Muscle of leg (tissue), 3 donors: ENCODE measurements at regions not wholly inside any gene's neighbourhood (a gene's known extent, or its start where the extent isn't known, plus 50 kb on each side); places are given as distances from the start of the nearest gene placed in this dataset.
A peak's percentile ranks its signal among the peaks of the same experiment; 100 is the strongest.

Experiments
- DNase-seq: peaks from one replicate; pipeline ENCODE4 v3.0.0; 2013
- H3K27ac ChIP-seq: one replicate; pipeline ENCODE4 v1.5.1; 2013; ENCODE audit warnings: mild to moderate bottlenecking, low read length, control low read depth
- H3K27me3 ChIP-seq: one replicate; pipeline ENCODE4 v1.6.1; 2013; ENCODE audit warnings: low read length; ENCODE audit not compliant: control insufficient read depth, insufficient read depth
- H3K36me3 ChIP-seq: one replicate; pipeline ENCODE4 v1.6.1; 2013; ENCODE audit warnings: low read length; ENCODE audit not compliant: control insufficient read depth, insufficient read depth
- H3K4me1 ChIP-seq: one replicate; pipeline ENCODE4 v1.6.1; 2013; ENCODE audit warnings: low read length; ENCODE audit not compliant: control insufficient read depth, insufficient read depth
- H3K4me3 ChIP-seq: one replicate; pipeline ENCODE4 v1.5.1; 2013; ENCODE audit warnings: low read length, control low read depth
- H3K9me3 ChIP-seq: replicated peaks from 2 replicates; pipeline ENCODE4 v1.6.1; 2013; ENCODE audit warnings: low read depth, low read length; ENCODE audit not compliant: control insufficient read depth
- WGBS: methylation state at CpG from one replicate; pipeline ENCODE4 v1.1.5; 2013; ENCODE audit warnings: missing lambda C conversion rate; ENCODE audit not compliant: insufficient coverage; 5-methylcytosine and 5-hydroxymethylcytosine counted together

GRCh38 chr4:138815811-138816210 lies 199.8 kb upstream of the NOCT start:
- WGBS, result 50% methylated on average over 1 of the region's 2 CpGs
- no peak for DNase-seq
- H3K4me1 ChIP-seq, result no peaks in the 10 kb centered on the region
- no peaks in the 10 kb centered on the region for H3K27me3 ChIP-seq
- no peaks in the 10 kb centered on the region for H3K9me3 ChIP-seq
- H3K4me3 ChIP-seq, result no peak overlapping the region
- no peak overlapping the region for H3K27ac ChIP-seq
- H3K36me3 ChIP-seq, result no peaks in the 10 kb centered on the region

GRCh38 chr4:138805736-138806135 lies 209.8 kb upstream of the NOCT start:
- Histone ChIP-seq H3K36me3 (no peaks in the 10 kb centered on the region), H3K27me3 (no peaks in the 10 kb centered on the region), H3K9me3 (no peaks in the 10 kb centered on the region), H3K27ac (peak overlapping the region; percentile 4), H3K4me3 (no peak overlapping the region), H3K4me1 (no peaks in the 10 kb centered on the region)
- WGBS, result no CpG with 5 or more reads among the region's 4 CpGs
- no peak for DNase-seq

- H3K4me3 ChIP-seq, result no peak overlapping the region
- peak; percentile 67 for DNase-seq
- no peaks in the 10 kb centered on the region for H3K36me3 ChIP-seq
- no peaks in the 10 kb centered on the region for H3K9me3 ChIP-seq
- WGBS, result 5% methylated on average over 7 of the region's 9 CpGs
- no peaks in the 10 kb centered on the region for H3K4me1 ChIP-seq
- H3K27ac ChIP-seq, result no peak overlapping the region
- H3K27me3 ChIP-seq, result no peaks in the 10 kb centered on the region
Measured at GRCh38 chr4:138804711-138805110, 210.9 kb upstream of the NOCT start.

GRCh38 chr4:138803051-138803450 lies 212.5 kb upstream of the NOCT start:
- peak; percentile 75 for DNase-seq
- WGBS, result no CpG with 5 or more reads among the region's 4 CpGs
- no peak overlapping the region for H3K4me3 ChIP-seq
- no peaks in the 10 kb centered on the region for H3K36me3 ChIP-seq
- no peaks in the 10 kb centered on the region for H3K9me3 ChIP-seq
- H3K4me1 ChIP-seq, result no peaks in the 10 kb centered on the region
- H3K27me3 ChIP-seq, result no peaks in the 10 kb centered on the region
- H3K27ac ChIP-seq, result no peak overlapping the region

- Histone ChIP-seq H3K27ac (no peak overlapping the region), H3K36me3 (no peaks in the 10 kb centered on the region), H3K4me3 (no peak overlapping the region), H3K27me3 (no peaks in the 10 kb centered on the region), H3K9me3 (no peaks in the 10 kb centered on the region), H3K4me1 (no peaks in the 10 kb centered on the region)
- no peak for DNase-seq
Measured at GRCh38 chr4:138802499-138802898, 213.1 kb upstream of the NOCT start.

- no peak for DNase-seq
- H3K9me3 ChIP-seq, result no peaks in the 10 kb centered on the region
- 0% methylated on average over 1 of the region's 4 CpGs for WGBS
- no peak overlapping the region for H3K27ac ChIP-seq
- H3K27me3 ChIP-seq, result no peaks in the 10 kb centered on the region
- no peak overlapping the region for H3K4me3 ChIP-seq
- no peaks in the 10 kb centered on the region for H3K36me3 ChIP-seq
- H3K4me1 ChIP-seq, result no peaks in the 10 kb centered on the region
Measured at GRCh38 chr4:138800421-138800820, 215.2 kb upstream of the NOCT start.

- Histone ChIP-seq H3K4me3 (no peak overlapping the region), H3K4me1 (no peaks in the 10 kb centered on the region), H3K27ac (no peak overlapping the region), H3K36me3 (no peaks in the 10 kb centered on the region), H3K27me3 (no peaks in the 10 kb centered on the region), H3K9me3 (no peaks in the 10 kb centered on the region)
- DNase-seq, result no peak
- WGBS, result 66% methylated on average over 3 of the region's 4 CpGs
Measured at GRCh38 chr4:138798404-138798803, 217.2 kb upstream of the NOCT start.

GRCh38 chr4:138797646-138798045 lies 217.9 kb upstream of the NOCT start:
- Histone ChIP-seq H3K27ac (no peak overlapping the region), H3K36me3 (no peaks in the 10 kb centered on the region), H3K9me3 (no peaks in the 10 kb centered on the region), H3K27me3 (no peaks in the 10 kb centered on the region), H3K4me1 (no peaks in the 10 kb centered on the region), H3K4me3 (no peak overlapping the region)
- DNase-seq, result no peak
- WGBS, result no CpG with 5 or more reads among the region's 2 CpGs

GRCh38 chr4:138796761-138797160 lies 218.8 kb upstream of the NOCT start:
- no peak overlapping the region for H3K27ac ChIP-seq
- no peaks in the 10 kb centered on the region for H3K36me3 ChIP-seq
- 78% methylated on average over 5 of the region's 11 CpGs for WGBS
- no peaks in the 10 kb centered on the region for H3K4me1 ChIP-seq
- no peaks in the 10 kb centered on the region for H3K27me3 ChIP-seq
- no peak overlapping the region for H3K4me3 ChIP-seq
- no peaks in the 10 kb centered on the region for H3K9me3 ChIP-seq
- no peak for DNase-seq

GRCh38 chr4:138790706-138791340 lies 224.8 kb upstream of the NOCT start:
- Histone ChIP-seq H3K27ac (no peak overlapping the region), H3K9me3 (no peaks in the 10 kb centered on the region), H3K4me1 (no peaks in the 10 kb centered on the region), H3K4me3 (no peak overlapping the region), H3K27me3 (no peaks in the 10 kb centered on the region), H3K36me3 (no peaks in the 10 kb centered on the region)
- no CpG with 5 or more reads among the region's 3 CpGs for WGBS
- no peak for DNase-seq

GRCh38 chr4:138789796-138790195 lies 225.8 kb upstream of the NOCT start:
- no CpG with 5 or more reads among the region's 5 CpGs for WGBS
- Histone ChIP-seq H3K4me3 (no peak overlapping the region), H3K27ac (no peak overlapping the region), H3K27me3 (no peaks in the 10 kb centered on the region), H3K4me1 (no peaks in the 10 kb centered on the region), H3K36me3 (no peaks in the 10 kb centered on the region), H3K9me3 (no peaks in the 10 kb centered on the region)
- DNase-seq, result no peak
